Fibroblast of lung (primary cell): ENCODE measurements at regions not wholly inside any gene's neighbourhood (a gene's known extent, or its start where the extent isn't known, plus 50 kb on each side); places are given as distances from the start of the nearest gene placed in this dataset.

ENCODE experiments used
- EZH2 ChIP-seq: IDR thresholded peaks from 2 replicates; pipeline ENCODE4 v1.5.1; 2012; ENCODE audit warnings: low read length, control low read depth, mild to moderate bottlenecking; ENCODE audit errors: missing control alignments
- TF ChIP-seq, protein P1 (sequence below), 2 donors: IDR thresholded peaks in 1 of 2; conservative IDR thresholded peaks in 1 of 2; 1 replicate in 1 of 2; 2 replicates in 1 of 2; pipeline ENCODE4 v1.5.1; 2011 to 2012; ENCODE audit warnings: low read length in 2 of 2, control low read depth in 1 of 2, inconsistent platforms in 1 of 2, low read depth in 1 of 2, mild to moderate bottlenecking in 1 of 2

- TF ChIP-seq, protein P1, sequence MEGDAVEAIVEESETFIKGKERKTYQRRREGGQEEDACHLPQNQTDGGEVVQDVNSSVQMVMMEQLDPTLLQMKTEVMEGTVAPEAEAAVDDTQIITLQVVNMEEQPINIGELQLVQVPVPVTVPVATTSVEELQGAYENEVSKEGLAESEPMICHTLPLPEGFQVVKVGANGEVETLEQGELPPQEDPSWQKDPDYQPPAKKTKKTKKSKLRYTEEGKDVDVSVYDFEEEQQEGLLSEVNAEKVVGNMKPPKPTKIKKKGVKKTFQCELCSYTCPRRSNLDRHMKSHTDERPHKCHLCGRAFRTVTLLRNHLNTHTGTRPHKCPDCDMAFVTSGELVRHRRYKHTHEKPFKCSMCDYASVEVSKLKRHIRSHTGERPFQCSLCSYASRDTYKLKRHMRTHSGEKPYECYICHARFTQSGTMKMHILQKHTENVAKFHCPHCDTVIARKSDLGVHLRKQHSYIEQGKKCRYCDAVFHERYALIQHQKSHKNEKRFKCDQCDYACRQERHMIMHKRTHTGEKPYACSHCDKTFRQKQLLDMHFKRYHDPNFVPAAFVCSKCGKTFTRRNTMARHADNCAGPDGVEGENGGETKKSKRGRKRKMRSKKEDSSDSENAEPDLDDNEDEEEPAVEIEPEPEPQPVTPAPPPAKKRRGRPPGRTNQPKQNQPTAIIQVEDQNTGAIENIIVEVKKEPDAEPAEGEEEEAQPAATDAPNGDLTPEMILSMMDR (conservative IDR thresholded peaks at IDR 0.05 in 1 of 2, IDR thresholded peaks at IDR 0.05 in 1 of 2; ENCODE audit: low read depth in 1 of 2, low read length in 2 of 2), result no peak
- TF ChIP-seq EZH2, result no peak
Measured at GRCh38 chr6:105474234-105474633, 71.4 kb upstream of the PREP start.
